ENCODE measurements at regions not wholly inside any gene's neighbourhood (a gene's known extent, or its start where the extent isn't known, plus 50 kb on each side); places are given as distances from the start of the nearest gene placed in this dataset.

- intact Hi-C loops (cut with micrococcal nuclease; ENCODE audit: unreplicated experiment) (no loop called here), in situ Hi-C loops (cut with MboI) (no loop called here)
- TF ChIP-seq JUND (IDR thresholded peaks at IDR 0.05; ENCODE audit: low read depth, low read length) (no peak), SREBF2 (IDR thresholded peaks at IDR 0.05; ENCODE audit: low read length) (no peak), BRCA1 (IDR thresholded peaks at IDR 0.05; ENCODE audit: low read depth, low read length) (no peak), USF1 (IDR thresholded peaks at IDR 0.05; ENCODE audit: borderline replicate concordance, extremely low read length, insufficient read depth, low read depth, low read length) (no peak), BHLHE40 (IDR thresholded peaks at IDR 0.05; ENCODE audit: borderline replicate concordance in 1 of 2, low read depth in 2 of 2, low read length in 1 of 2) (no peak), NFYA (IDR thresholded peaks at IDR 0.05; ENCODE audit: borderline replicate concordance, low read depth, low read length) (no peak), PKNOX1 (IDR thresholded peaks at IDR 0.05) (no peak), ZBTB11 (CRISPR knock-in tag; IDR thresholded peaks at IDR 0.05) (no peak), NFIC (IDR thresholded peaks at IDR 0.05; ENCODE audit: low read depth, low read length) (no peak), ZNF592 (IDR thresholded peaks at IDR 0.05) (no peak)
- Histone ChIP-seq H4K20me1 (ENCODE audit: control insufficient read depth, insufficient read depth) (no peaks in the 10 kb centered on the region), H3K9ac (ENCODE audit: control insufficient read depth, insufficient read depth, low read length) (no peak overlapping the region), H3K4me3 (no peak overlapping the region), H3K4me1 (ENCODE audit: control insufficient read depth, insufficient read depth, low read length) (no peaks in the 10 kb centered on the region), H3K79me2 (ENCODE audit: control insufficient read depth, insufficient read depth, low read length) (no peaks in the 10 kb centered on the region), H2AFZ (ENCODE audit: control insufficient read depth, low read depth, low read length) (no peak overlapping the region), H3K9me3 (replicated peaks; ENCODE audit: control insufficient read depth, insufficient read depth, low read length) (no peaks in the 10 kb centered on the region), H3K36me3 (ENCODE audit: control insufficient read depth in 2 of 2, insufficient read depth in 2 of 2, low read length in 1 of 2) (no peaks in the 10 kb centered on the region), H3K27me3 (replicated peaks in 1 of 2; ENCODE audit: control insufficient read depth in 2 of 2, insufficient read depth in 2 of 2, low read length in 1 of 2) (no peaks in the 10 kb centered on the region), H3K4me2 (ENCODE audit: control insufficient read depth, insufficient read depth) (no peak overlapping the region), H3K27ac (ENCODE audit: control insufficient read depth, insufficient read depth) (no peak overlapping the region)
- BruUV-seq (replicated peaks), result no TSS peak
- FAIRE-seq (no peak), ATAC-seq (no peak), DNase-seq (ENCODE audit: low read depth, low spot score) (no peak)
- RAD21 ChIA-PET (ENCODE audit: unreplicated experiment), result no interaction called here
- SMC1A ChIA-PET (ENCODE audit: uncharacterized antibody, unreplicated experiment), result no interaction called here
- CTCF ChIA-PET, result no interaction called here
- POLR2A ChIA-PET, result no interaction called here
These were observed 425.9 kb upstream of the SLC8A1 start for GRCh38 chr2:40877734-40878288.

Measured in GM12878 (cell line).